K562 (cell line): ENCODE measurements at regions not wholly inside any gene's neighbourhood (a gene's known extent, or its start where the extent isn't known, plus 50 kb on each side); places are given as distances from the start of the nearest gene placed in this dataset.

Experiments
- ATAC-seq: fragments of 200-7000 bp; cut with Tn5 transposase; 3 replicates; pipeline ENCODE4 v1.9.1; 2020; ENCODE audit warnings: moderate library complexity
- BruUV-seq: library from RNA; stranded (reverse); fragments of 400-500 nt; replicated peaks from 2 replicates; lab custom pipeline; 2021; lab: Mats Ljungman, UMichigan
- CTCF ChIA-PET: fragments of 300-600 bp; formaldehyde crosslinking; extraction: SDS; loops from one replicate; lab custom pipeline; 2021; ENCODE audit warnings: low intra/inter-chr PET ratio; lab: Yijun Ruan, JAX
- POLR2A ChIA-PET: fragments of 300-600, 350-650 bp; sonication (Branson Sonifier 250); formaldehyde crosslinking; extraction: SDS; loops from one replicate; lab custom pipeline; 2021; ENCODE audit warnings: antibody characterized with exemption, inconsistent platforms; lab: Yijun Ruan, JAX
- DNase-seq, 4 experiments: peaks; one replicate each; pipeline versions ENCODE4 v3.0.0 to v3.0.0-alpha.2; 2011 to 2018; ENCODE audit warnings: low spot score in 3 of 4, mixed read lengths in 3 of 4; ENCODE audit errors: extremely low read depth in 1 of 4
- FAIRE-seq: peaks from 2 replicates; lab custom pipeline; 2011; peaks lifted over from hg19 to GRCh38; lab: Jason Lieb, UNC
- H2AFZ ChIP-seq: 2 replicates; pipeline ENCODE4 v1.6.0; 2011; ENCODE audit warnings: low read depth, low read length, control low read depth, inconsistent platforms
- H3K27ac ChIP-seq: fragments of 200-600 bp; 3 replicates; pipeline ENCODE4 v1.8.0; 2011; ENCODE audit warnings: low read depth, mild to moderate bottlenecking, control low read depth, inconsistent platforms, low read length, moderate library complexity, mixed read lengths; ENCODE audit errors: extremely low read depth
- H3K27me3 ChIP-seq, 2 experiments: fragments of 300-600 bp in 1 of 2; 2 replicates in 1 of 2; 3 replicates in 1 of 2; pipeline versions ENCODE4 v1.6.0 to v1.8.0; 2011; ENCODE audit warnings: inconsistent platforms in 2 of 2, low read length in 2 of 2, mild to moderate bottlenecking in 1 of 2, mixed read lengths in 1 of 2, moderate library complexity in 1 of 2; ENCODE audit not compliant: control insufficient read depth in 2 of 2, insufficient read depth in 2 of 2
- H3K36me3 ChIP-seq: fragments of 300-600 bp; 3 replicates; pipeline ENCODE4 v1.8.0; 2011; ENCODE audit warnings: mild to moderate bottlenecking, low read length, inconsistent platforms; ENCODE audit not compliant: control insufficient read depth, insufficient read depth
- H3K4me1 ChIP-seq, 2 experiments: fragments of 200-600 bp in 1 of 2; replicated peaks in 1 of 2; 2 replicates in 1 of 2; 3 replicates in 1 of 2; pipeline versions ENCODE4 v1.5.1 to v1.8.0; 2011; ENCODE audit warnings: inconsistent platforms in 2 of 2, low read length in 2 of 2, mild to moderate bottlenecking in 1 of 2, mixed read lengths in 1 of 2, moderate library complexity in 1 of 2; ENCODE audit not compliant: control insufficient read depth in 2 of 2, insufficient read depth in 2 of 2
- H3K4me2 ChIP-seq: 2 replicates; pipeline ENCODE4 v1.6.1; 2011; ENCODE audit warnings: low read length, control low read depth, inconsistent platforms, mixed read lengths; ENCODE audit not compliant: insufficient read depth
- H3K4me3 ChIP-seq: fragments of 200-600 bp; sonication (generic), shearing (Covaris generic); 2 replicates; pipeline ENCODE4 v1.5.1; 2016; ENCODE audit warnings: control low read depth, inconsistent platforms
- H3K79me2 ChIP-seq: fragments of 200-600 bp; 3 replicates; pipeline ENCODE4 v1.8.0; 2011; ENCODE audit warnings: low read length, inconsistent platforms; ENCODE audit not compliant: control insufficient read depth, insufficient read depth
- H3K9ac ChIP-seq, 2 experiments: 2 replicates each; pipeline versions ENCODE4 v1.6.0 to v1.6.1; 2011; ENCODE audit warnings: low read depth in 2 of 2, low read length in 2 of 2, control low read depth in 1 of 2, inconsistent platforms in 1 of 2, mild to moderate bottlenecking in 1 of 2, mixed read lengths in 1 of 2; ENCODE audit not compliant: insufficient read depth in 1 of 2
- H3K9me1 ChIP-seq: one replicate; pipeline ENCODE4 v1.6.0; 2011; ENCODE audit warnings: inconsistent platforms, mild to moderate bottlenecking, low read length, moderate library complexity; ENCODE audit not compliant: control insufficient read depth, insufficient read depth
- H3K9me3 ChIP-seq: replicated peaks from 2 replicates; pipeline ENCODE4 v1.5.1; 2011; ENCODE audit warnings: low read depth, low read length, inconsistent platforms; ENCODE audit not compliant: control insufficient read depth, insufficient read depth
- H4K20me1 ChIP-seq: replicated peaks from 2 replicates; pipeline ENCODE4 v1.6.1; 2011; ENCODE audit warnings: low read length, inconsistent platforms, mixed read lengths; ENCODE audit not compliant: control insufficient read depth, insufficient read depth
- EGR1 ChIP-seq: fragments of 450-650 bp; conservative IDR thresholded peaks from 2 replicates; pipeline ENCODE4 v1.6.1; 2017; ENCODE audit warnings: mild to moderate bottlenecking
- HMBOX1 ChIP-seq: sonication (generic); IDR thresholded peaks from 2 replicates; pipeline ENCODE4 v1.6.1; 2016
- HOXB6 ChIP-seq: fragments of 250-450 bp; sonication (Bioruptor Pico); IDR thresholded peaks from 2 replicates; pipeline ENCODE4 v1.5.1; 2022; ENCODE audit warnings: mild to moderate bottlenecking, borderline replicate concordance
- JUN ChIP-seq, 2 experiments: sonication (generic) in 1 of 2; formaldehyde crosslinking in 1 of 2; IDR thresholded peaks; 2 replicates each; pipeline versions ENCODE4 v1.6.1 to v1.8.0; 2012 to 2022; ENCODE audit warnings: borderline replicate concordance in 2 of 2, mild to moderate bottlenecking in 2 of 2, improper control_type of control experiment in 1 of 2, low read depth in 1 of 2, low read length in 1 of 2, missing genetic modification reagents in 1 of 2
- MTF1 ChIP-seq: fragments of 250-450 bp; sonication (Bioruptor Pico); IDR thresholded peaks from 2 replicates; pipeline ENCODE4 v1.9.0; 2021; ENCODE audit warnings: moderate library complexity, mild to moderate bottlenecking, inconsistent platforms, borderline replicate concordance
- NBN ChIP-seq: fragments of 450-650 bp; IDR thresholded peaks from 2 replicates; pipeline ENCODE4 v1.6.1; 2016; ENCODE audit warnings: low read depth, mild to moderate bottlenecking
- NCOR1 ChIP-seq: fragments of 450-650 bp; IDR thresholded peaks from 2 replicates; pipeline ENCODE4 v1.6.1; 2016; ENCODE audit warnings: mild to moderate bottlenecking, moderate library complexity
- ZNF12 ChIP-seq: sonication (generic); formaldehyde crosslinking; IDR thresholded peaks from 2 replicates; pipeline ENCODE4 v1.4.0; 2020; ENCODE audit warnings: mild to moderate bottlenecking, missing genetic modification reagents
- ZNF76 ChIP-seq: fragments of 250-450 bp; sonication (Bioruptor Pico); IDR thresholded peaks from 2 replicates; pipeline ENCODE4 v1.4.0; 2020; ENCODE audit warnings: mild to moderate bottlenecking, moderate library complexity, borderline replicate concordance
- WGBS: fragments of 100-300 bp; shearing (Covaris generic); methylation state at CpG from one replicate; pipeline ENCODE4 v1.1.6; 2016; ENCODE audit warnings: low coverage, mixed read lengths; ENCODE audit not compliant: insufficient coverage; ENCODE audit errors: missing lambda C conversion rate; 5-methylcytosine and 5-hydroxymethylcytosine counted together
- in situ Hi-C: fragments of 300-500 bp; cut with MboI; formaldehyde crosslinking; loops from 4 replicates; pipeline ENCODE4 v1.15.0; 2018; ENCODE audit warnings: inconsistent platforms, mixed read lengths
- intact Hi-C: fragments of 100-400 bp; cut with micrococcal nuclease; formaldehyde crosslinking; loops from 2 replicates; pipeline ENCODE4 v1.14.2; 2022

GRCh38 chr2:58644451-58644850, 403.3 kb upstream of the FANCL start (continued):
- TF ChIP-seq MTF1 (CRISPR knock-in tag) (no peak), EGR1 (no peak), ZNF12 (CRISPR knock-in tag) (no peak), NBN (no peak), ZNF76 (CRISPR knock-in tag) (no peak), HOXB6 (CRISPR knock-in tag) (no peak), NCOR1 (no peak)

- H3K27me3 ChIP-seq, result no peaks in the 10 kb centered on the region
- in situ Hi-C loops (no loop called here), intact Hi-C loops (no loop called here)
- no TSS peak for BruUV-seq
- DNase-seq (no peak), ATAC-seq (no peak), FAIRE-seq (no peak)
- POLR2A ChIA-PET, result no interaction called here
- peaks cover 0 to 6% of the 10 kb centered on the region in 2 experiments; a peak in 2 of 5 replicates for H3K4me1 ChIP-seq
- no peak overlapping the region for H3K27ac ChIP-seq
- whole genome bisulfite sequencing, result 30% methylated on average over 2 of the region's 2 CpGs
- CTCF ChIA-PET, result no interaction called here
- H3K4me2 ChIP-seq, result no peak overlapping the region
- H3K4me3 ChIP-seq, result no peak overlapping the region
- H3K36me3 ChIP-seq, result no peaks in the 10 kb centered on the region
- H4K20me1 ChIP-seq, result no peaks in the 10 kb centered on the region
- H3K9me3 ChIP-seq, result no peaks in the 10 kb centered on the region
- H2AFZ ChIP-seq, result peak overlapping the region; percentile 49; the same call in 1 of the 2 replicates
- no peak overlapping the region for H3K9ac ChIP-seq
- no peaks in the 10 kb centered on the region for H3K9me1 ChIP-seq
- no peaks in the 10 kb centered on the region for H3K79me2 ChIP-seq
- TF ChIP-seq HMBOX1 (0 out of 2 replicates have a peak, but pooled peaks have one; percentile 22), JUN (IDR thresholded peaks at IDR 0.05; ENCODE audit: borderline replicate concordance, low read depth, low read length) (no peak), JUN (CRISPR knock-in tag; IDR thresholded peaks at IDR 0.05; ENCODE audit: borderline replicate concordance) (no peak)
These were observed 399.9 kb upstream of the FANCL start for GRCh38 chr2:58641001-58641400.
